ENCODE measurements at regions not wholly inside any gene's neighbourhood (a gene's known extent, or its start where the extent isn't known, plus 50 kb on each side); places are given as distances from the start of the nearest gene placed in this dataset.

DNA sequence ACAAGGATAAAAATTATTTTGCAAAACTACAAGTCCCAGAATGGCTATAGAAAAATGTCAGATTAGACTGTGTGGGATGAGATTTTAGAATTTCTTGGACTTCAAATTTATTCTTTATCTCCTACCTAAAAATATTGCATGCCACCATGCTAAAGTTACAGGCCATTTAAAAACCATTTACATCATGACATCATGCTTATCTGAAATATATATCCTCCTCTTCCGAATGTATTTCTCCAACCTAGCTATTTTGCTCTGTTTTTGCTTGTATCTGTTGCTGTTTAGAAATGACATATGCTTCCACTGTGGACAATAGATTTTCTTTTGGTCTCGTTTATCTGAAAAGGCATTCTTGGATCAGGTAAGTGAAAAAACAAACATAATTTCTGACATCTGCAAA, 471.7 kb downstream of the LRFN5 start:
- TF ChIP-seq POLR2A (IDR thresholded peaks at IDR 0.05) = no peak
- TF ChIP-seq, protein P1, sequence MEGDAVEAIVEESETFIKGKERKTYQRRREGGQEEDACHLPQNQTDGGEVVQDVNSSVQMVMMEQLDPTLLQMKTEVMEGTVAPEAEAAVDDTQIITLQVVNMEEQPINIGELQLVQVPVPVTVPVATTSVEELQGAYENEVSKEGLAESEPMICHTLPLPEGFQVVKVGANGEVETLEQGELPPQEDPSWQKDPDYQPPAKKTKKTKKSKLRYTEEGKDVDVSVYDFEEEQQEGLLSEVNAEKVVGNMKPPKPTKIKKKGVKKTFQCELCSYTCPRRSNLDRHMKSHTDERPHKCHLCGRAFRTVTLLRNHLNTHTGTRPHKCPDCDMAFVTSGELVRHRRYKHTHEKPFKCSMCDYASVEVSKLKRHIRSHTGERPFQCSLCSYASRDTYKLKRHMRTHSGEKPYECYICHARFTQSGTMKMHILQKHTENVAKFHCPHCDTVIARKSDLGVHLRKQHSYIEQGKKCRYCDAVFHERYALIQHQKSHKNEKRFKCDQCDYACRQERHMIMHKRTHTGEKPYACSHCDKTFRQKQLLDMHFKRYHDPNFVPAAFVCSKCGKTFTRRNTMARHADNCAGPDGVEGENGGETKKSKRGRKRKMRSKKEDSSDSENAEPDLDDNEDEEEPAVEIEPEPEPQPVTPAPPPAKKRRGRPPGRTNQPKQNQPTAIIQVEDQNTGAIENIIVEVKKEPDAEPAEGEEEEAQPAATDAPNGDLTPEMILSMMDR (IDR thresholded peaks at IDR 0.05) = no peak
- no peak for TF ChIP-seq POLR2AphosphoS5 (IDR thresholded peaks at IDR 0.05; ENCODE audit: insufficient read depth in 1 of 2, low read depth in 1 of 2)
